ENCODE measurements at regions not wholly inside any gene's neighbourhood (a gene's known extent, or its start where the extent isn't known, plus 50 kb on each side); places are given as distances from the start of the nearest gene placed in this dataset.

GRCh38 chr13:63403733-63404132, 1988.1 kb upstream of the PCDH20 start:
- Mint-ChIP-seq H3K36me3 (ENCODE audit: low read depth) (peaks cover 18% of the 10 kb centered on the region; the same call in 2 of the 3 replicates), H3K4me3 (no peak overlapping the region), H3K9me3 (peaks cover 13% of the 10 kb centered on the region; the same call in 2 of the 3 replicates), H3K27ac (no peak overlapping the region), H3K27me3 (ENCODE audit: insufficient read depth, low read depth, poor library complexity) (no peaks in the 10 kb centered on the region), H3K4me1 (peaks cover 11% of the 10 kb centered on the region)
- TF ChIP-seq CREB1 (CRISPR knock-in tag; IDR thresholded peaks at IDR 0.05; ENCODE audit: low read depth), result no peak
- peak in 1 of 2 experiments; percentile 33; a peak in 2 of 4 replicates for TF ChIP-seq CTCF (conservative IDR thresholded peaks at IDR 0.05; ENCODE audit: low read depth in 2 of 2)
- no peaks in the 10 kb centered on the region for H3K79me2 ChIP-seq (replicated peaks; ENCODE audit: insufficient read depth)
- H3K36me3 ChIP-seq (ENCODE audit: insufficient read depth), result no peaks in the 10 kb centered on the region
- no peaks in the 10 kb centered on the region for H3F3A ChIP-seq (replicated peaks; ENCODE audit: low read depth)
- H3K9me2 ChIP-seq (ENCODE audit: insufficient read depth), result peaks cover 15% of the 10 kb centered on the region
- no peak overlapping the region for H3K4me3 ChIP-seq
- H3K27me3 ChIP-seq (ENCODE audit: insufficient read depth), result no peaks in the 10 kb centered on the region
- DNase-seq (ENCODE audit: low spot score), result no peak
- ATAC-seq, result no peak
- peaks cover 7% of the 10 kb centered on the region for H3K4me1 ChIP-seq (ENCODE audit: insufficient read depth)
- H3K4me2 ChIP-seq, result no peak overlapping the region
- no peak overlapping the region for H3K27ac ChIP-seq (ENCODE audit: low read depth)
- H2AFZ ChIP-seq, result peak overlapping the region; percentile 70; the same call in 1 of the 2 replicates
- no peaks in the 10 kb centered on the region for H4K20me1 ChIP-seq (replicated peaks; ENCODE audit: insufficient read depth)

GRCh38 chr13:63396746-63397145, 1981.1 kb upstream of the PCDH20 start:
- H3K79me2 ChIP-seq (replicated peaks; ENCODE audit: insufficient read depth), result no peaks in the 10 kb centered on the region
- no peaks in the 10 kb centered on the region for H4K20me1 ChIP-seq (replicated peaks; ENCODE audit: insufficient read depth)
- H3K4me1 ChIP-seq (ENCODE audit: insufficient read depth), result no peaks in the 10 kb centered on the region
- no peak overlapping the region for H3K4me2 ChIP-seq
- ATAC-seq (no peak), DNase-seq (ENCODE audit: low spot score) (no peak)
- no peaks in the 10 kb centered on the region for H3K27me3 Mint-ChIP-seq (ENCODE audit: insufficient read depth, low read depth, poor library complexity)
- no peak overlapping the region for H3K4me3 ChIP-seq
- no peaks in the 10 kb centered on the region for H3K36me3 ChIP-seq (ENCODE audit: insufficient read depth)
- H2AFZ ChIP-seq, result no peak overlapping the region
- TF ChIP-seq EZH2 (IDR thresholded peaks at IDR 0.05; ENCODE audit: low read depth, unreplicated experiment), result no peak
- no peak for TF ChIP-seq CTCF (conservative IDR thresholded peaks at IDR 0.05; ENCODE audit: low read depth in 2 of 2)
- no peak overlapping the region for H3K27ac ChIP-seq (ENCODE audit: low read depth)
- H3K4me1 Mint-ChIP-seq, result no peaks in the 10 kb centered on the region
- no peak overlapping the region for H3K27ac Mint-ChIP-seq
- H3K27me3 ChIP-seq (ENCODE audit: insufficient read depth), result no peaks in the 10 kb centered on the region
- H3K36me3 Mint-ChIP-seq (ENCODE audit: low read depth), result no peaks in the 10 kb centered on the region
- H3K9me3 Mint-ChIP-seq, result no peaks in the 10 kb centered on the region
- peaks cover 4% of the 10 kb centered on the region for H3K9me2 ChIP-seq (ENCODE audit: insufficient read depth)
- H3F3A ChIP-seq (replicated peaks; ENCODE audit: low read depth), result no peaks in the 10 kb centered on the region
- H3K4me3 Mint-ChIP-seq, result no peak overlapping the region

GRCh38 chr13:63393112-63393511, 1977.5 kb upstream of the PCDH20 start:
- H3K4me1 ChIP-seq (ENCODE audit: insufficient read depth), result no peaks in the 10 kb centered on the region
- Mint-ChIP-seq H3K36me3 (ENCODE audit: low read depth) (no peaks in the 10 kb centered on the region), H3K4me3 (no peak overlapping the region), H3K27ac (no peak overlapping the region), H3K27me3 (ENCODE audit: insufficient read depth, low read depth, poor library complexity) (no peaks in the 10 kb centered on the region), H3K4me1 (no peaks in the 10 kb centered on the region), H3K9me3 (no peaks in the 10 kb centered on the region)
- ATAC-seq, result no peak
- no peaks in the 10 kb centered on the region for H3F3A ChIP-seq (replicated peaks; ENCODE audit: low read depth)
- H3K36me3 ChIP-seq (ENCODE audit: insufficient read depth), result no peaks in the 10 kb centered on the region
- H2AFZ ChIP-seq, result no peak overlapping the region
- peak; percentile 3 for DNase-seq (ENCODE audit: low spot score)
- H3K27ac ChIP-seq (ENCODE audit: low read depth), result no peak overlapping the region
- no peaks in the 10 kb centered on the region for H3K27me3 ChIP-seq (ENCODE audit: insufficient read depth)
- H4K20me1 ChIP-seq (replicated peaks; ENCODE audit: insufficient read depth), result no peaks in the 10 kb centered on the region
- H3K4me2 ChIP-seq, result no peak overlapping the region
- no peaks in the 10 kb centered on the region for H3K79me2 ChIP-seq (replicated peaks; ENCODE audit: insufficient read depth)
- H3K4me3 ChIP-seq, result no peak overlapping the region
- no peaks in the 10 kb centered on the region for H3K9me2 ChIP-seq (ENCODE audit: insufficient read depth)
- TF ChIP-seq EZH2 (IDR thresholded peaks at IDR 0.05; ENCODE audit: low read depth, unreplicated experiment) (no peak), EZH2phosphoT487 (IDR thresholded peaks at IDR 0.05; ENCODE audit: unreplicated experiment) (no peak), JUNB (IDR thresholded peaks at IDR 0.05; ENCODE audit: unreplicated experiment) (no peak), ZNF462 (CRISPR knock-in tag; IDR thresholded peaks at IDR 0.05) (no peak)

All from GM23338 (cell line).